ENCODE measurements at regions not wholly inside any gene's neighbourhood (a gene's known extent, or its start where the extent isn't known, plus 50 kb on each side); places are given as distances from the start of the nearest gene placed in this dataset.

GRCh38 chr3:76097589-76097969 lies 312.2 kb upstream of the ZNF717 start:
- Histone ChIP-seq H2BK15ac (ENCODE audit: low read length) (no peak overlapping the region), H2AK5ac (ENCODE audit: low read depth, low read length) (no peak overlapping the region), H3K36me3 (ENCODE audit: control insufficient read depth in 2 of 4, insufficient read depth in 4 of 4, low read length in 3 of 4) (no peaks in the 10 kb centered on the region), H3K9ac (replicated peaks in 1 of 4; ENCODE audit: extremely low read depth in 1 of 4, low read depth in 3 of 4, low read length in 3 of 4) (no peak overlapping the region), H3K27ac (ENCODE audit: low read depth, low read length) (no peak overlapping the region), H3K4ac (replicated peaks; ENCODE audit: insufficient read length, low read depth, low read length) (no peak overlapping the region), H3K4me3 (ENCODE audit: extremely low read depth in 1 of 4, insufficient read depth in 2 of 4, low read depth in 3 of 4, low read length in 4 of 4) (no peak overlapping the region), H4K8ac (ENCODE audit: extremely low read depth, insufficient read depth, low read length) (no peak overlapping the region), H3K14ac (ENCODE audit: insufficient read length) (no peak overlapping the region), H4K5ac (ENCODE audit: insufficient read length, low read depth, low read length) (no peak overlapping the region), H4K91ac (replicated peaks; ENCODE audit: insufficient read length, low read length) (no peak overlapping the region), H3K4me1 (replicated peaks in 1 of 4; ENCODE audit: control insufficient read depth in 3 of 4, insufficient read depth in 4 of 4, low read length in 3 of 4) (peaks cover 0 to 4% (median 1%) of the 10 kb centered on the region in 4 experiments; a peak in 2 of 7 replicates), H3K9me3 (ENCODE audit: insufficient read depth in 2 of 2, low read depth in 1 of 2, low read length in 1 of 2) (no peaks in the 10 kb centered on the region), H2BK12ac (ENCODE audit: low read depth, low read length) (no peak overlapping the region), H3K27me3 (replicated peaks in 1 of 4; ENCODE audit: control insufficient read depth in 3 of 4, extremely low read depth in 1 of 4, insufficient read depth in 3 of 4, low read length in 3 of 4) (no peaks in the 10 kb centered on the region), H4K20me1 (replicated peaks in 1 of 2; ENCODE audit: control insufficient read depth in 1 of 2, insufficient read depth in 2 of 2, low read length in 2 of 2) (no peaks in the 10 kb centered on the region), H2BK5ac (ENCODE audit: low read depth, low read length) (no peak overlapping the region), H2AFZ (ENCODE audit: low read length) (no peak overlapping the region), H3K4me2 (ENCODE audit: insufficient read depth in 1 of 2, low read depth in 2 of 2, low read length in 2 of 2) (no peak overlapping the region), H2BK20ac (ENCODE audit: low read length) (no peak overlapping the region), H3K23me2 (ENCODE audit: low read depth, low read length) (no peaks in the 10 kb centered on the region), H3K56ac (replicated peaks; ENCODE audit: insufficient read length, low read depth, low read length) (no peak overlapping the region), H3K79me1 (ENCODE audit: low read depth, low read length) (no peaks in the 10 kb centered on the region), H3K23ac (ENCODE audit: insufficient read length) (no peak overlapping the region), H2BK120ac (replicated peaks; ENCODE audit: low read depth, low read length) (no peak overlapping the region), H3K18ac (ENCODE audit: extremely low read depth, low read length) (no peak overlapping the region), H3K79me2 (ENCODE audit: control insufficient read depth in 1 of 2, insufficient read depth in 2 of 2, low read length in 2 of 2) (no peaks in the 10 kb centered on the region)
- DNase-seq (ENCODE audit: low read depth in 1 of 2, low spot score in 2 of 2) (no peak), FAIRE-seq (no peak)
- ChIA-PET POLR2A (ENCODE audit: partially characterized antibody) (interaction anchor here (0.5 kb wide), 1 partner anchor 85 kb away, joined by 3 read pairs; no protein-coding TSS in a partner anchor), CTCF (ENCODE audit: partially characterized antibody) (interaction anchor here (1.1 to 1.2 kb wide), 2 partner anchors 9 to 16 kb away, joined by 3 read pairs; no protein-coding TSS in a partner anchor)
- 95% methylated on average over 3 of the region's 3 CpGs; no CpG with 5 or more reads in 1 of the 2 experiments for WGBS, 2 experiments (ENCODE audit: extremely low coverage in 1 of 2, insufficient coverage in 1 of 2, insufficient read length in 1 of 2, insufficient replicate concordance in 2 of 2, low coverage in 1 of 2, low lambda C conversion rate in 2 of 2, missing lambda C conversion rate in 1 of 2)
- no peak for TF ChIP-seq CHD1 (IDR thresholded peaks at IDR 0.05; ENCODE audit: low read depth, low read length)
- TF ChIP-seq ASH2L (IDR thresholded peaks at IDR 0.05; ENCODE audit: low read length), result no peak
- TF ChIP-seq CBX5 (IDR thresholded peaks at IDR 0.05; ENCODE audit: low read depth, low read length), result no peak
- no peak for TF ChIP-seq POLR2AphosphoS5 (IDR thresholded peaks at IDR 0.05; ENCODE audit: low read depth, low read length)
- TF ChIP-seq TEAD4 (IDR thresholded peaks at IDR 0.05; ENCODE audit: low read depth, low read length), result no peak
- TF ChIP-seq, protein P1, sequence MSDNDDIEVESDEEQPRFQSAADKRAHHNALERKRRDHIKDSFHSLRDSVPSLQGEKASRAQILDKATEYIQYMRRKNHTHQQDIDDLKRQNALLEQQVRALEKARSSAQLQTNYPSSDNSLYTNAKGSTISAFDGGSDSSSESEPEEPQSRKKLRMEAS (IDR thresholded peaks at IDR 0.05), result no peak
- TF ChIP-seq RAD21 (IDR thresholded peaks at IDR 0.05 in 1 of 2, conservative IDR thresholded peaks at IDR 0.05 in 1 of 2; ENCODE audit: low read depth in 2 of 2, low read length in 2 of 2), result no peak
- no peak for TF ChIP-seq CREB1 (IDR thresholded peaks at IDR 0.05)

Data from H1 (cell line).